ENCODE measurements at regions not wholly inside any gene's neighbourhood (a gene's known extent, or its start where the extent isn't known, plus 50 kb on each side); places are given as distances from the start of the nearest gene placed in this dataset.

DNA sequence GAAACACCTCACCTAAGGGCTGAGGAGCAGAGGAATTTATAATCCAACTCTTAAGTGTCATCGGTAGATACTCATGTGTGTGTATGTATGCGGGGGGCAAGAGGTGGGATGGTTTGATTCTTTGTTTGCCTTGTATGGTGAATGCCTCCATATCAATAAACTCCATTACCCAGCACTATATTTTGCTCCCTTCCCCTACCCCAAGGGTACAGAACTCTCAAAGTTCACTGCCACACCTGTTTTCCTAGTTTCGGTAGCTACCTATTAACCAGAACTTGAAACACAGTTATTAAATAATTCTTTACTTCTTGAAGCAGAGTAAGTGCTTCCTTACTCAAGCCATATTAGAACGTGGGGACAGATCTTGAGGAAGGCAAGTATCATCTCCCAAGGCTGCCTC lies 400.8 kb upstream of the SUCLG2 start:
- DNase-seq (ENCODE audit: low read depth) = no peak
- Histone ChIP-seq H3K27me3 (ENCODE audit: control insufficient read depth, insufficient read depth, low read length) (no peaks in the 10 kb centered on the region), H3K4me3 (ENCODE audit: low read depth, low read length) (no peak overlapping the region), H3K36me3 (ENCODE audit: control insufficient read depth, insufficient read depth, low read length) (no peaks in the 10 kb centered on the region)
- TF ChIP-seq, protein P1, sequence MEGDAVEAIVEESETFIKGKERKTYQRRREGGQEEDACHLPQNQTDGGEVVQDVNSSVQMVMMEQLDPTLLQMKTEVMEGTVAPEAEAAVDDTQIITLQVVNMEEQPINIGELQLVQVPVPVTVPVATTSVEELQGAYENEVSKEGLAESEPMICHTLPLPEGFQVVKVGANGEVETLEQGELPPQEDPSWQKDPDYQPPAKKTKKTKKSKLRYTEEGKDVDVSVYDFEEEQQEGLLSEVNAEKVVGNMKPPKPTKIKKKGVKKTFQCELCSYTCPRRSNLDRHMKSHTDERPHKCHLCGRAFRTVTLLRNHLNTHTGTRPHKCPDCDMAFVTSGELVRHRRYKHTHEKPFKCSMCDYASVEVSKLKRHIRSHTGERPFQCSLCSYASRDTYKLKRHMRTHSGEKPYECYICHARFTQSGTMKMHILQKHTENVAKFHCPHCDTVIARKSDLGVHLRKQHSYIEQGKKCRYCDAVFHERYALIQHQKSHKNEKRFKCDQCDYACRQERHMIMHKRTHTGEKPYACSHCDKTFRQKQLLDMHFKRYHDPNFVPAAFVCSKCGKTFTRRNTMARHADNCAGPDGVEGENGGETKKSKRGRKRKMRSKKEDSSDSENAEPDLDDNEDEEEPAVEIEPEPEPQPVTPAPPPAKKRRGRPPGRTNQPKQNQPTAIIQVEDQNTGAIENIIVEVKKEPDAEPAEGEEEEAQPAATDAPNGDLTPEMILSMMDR (IDR thresholded peaks at IDR 0.05; ENCODE audit: insufficient read depth, low read length, poor library complexity, severe bottlenecking) = no peak

DNA sequence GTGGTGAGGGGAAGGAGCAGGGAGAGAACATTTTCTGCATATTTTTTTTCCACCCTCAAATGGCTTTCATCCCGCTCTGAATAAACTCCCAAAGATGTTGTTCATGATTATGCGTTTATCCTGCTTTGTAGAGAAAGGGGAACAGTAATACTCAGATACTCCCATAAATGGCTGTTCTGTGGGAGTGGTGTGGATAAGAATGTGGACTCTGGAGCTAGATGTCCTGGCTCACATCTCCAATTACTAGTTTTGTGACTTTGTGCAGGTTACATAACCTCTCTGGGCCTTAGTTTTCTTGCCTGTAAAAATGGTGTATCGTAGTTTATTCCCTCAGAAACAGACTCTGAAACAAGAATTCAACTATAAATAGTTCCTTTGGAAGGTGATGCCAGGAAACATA lies 395.4 kb upstream of the SUCLG2 start:
- TF ChIP-seq, protein P1 (IDR thresholded peaks at IDR 0.05; ENCODE audit: insufficient read depth, low read length, poor library complexity, severe bottlenecking) = no peak
- Histone ChIP-seq H3K4me3 (ENCODE audit: low read depth, low read length) (no peak overlapping the region), H3K36me3 (ENCODE audit: control insufficient read depth, insufficient read depth, low read length) (no peaks in the 10 kb centered on the region), H3K27me3 (ENCODE audit: control insufficient read depth, insufficient read depth, low read length) (no peaks in the 10 kb centered on the region)
- DNase-seq (ENCODE audit: low read depth) = no peak

DNA sequence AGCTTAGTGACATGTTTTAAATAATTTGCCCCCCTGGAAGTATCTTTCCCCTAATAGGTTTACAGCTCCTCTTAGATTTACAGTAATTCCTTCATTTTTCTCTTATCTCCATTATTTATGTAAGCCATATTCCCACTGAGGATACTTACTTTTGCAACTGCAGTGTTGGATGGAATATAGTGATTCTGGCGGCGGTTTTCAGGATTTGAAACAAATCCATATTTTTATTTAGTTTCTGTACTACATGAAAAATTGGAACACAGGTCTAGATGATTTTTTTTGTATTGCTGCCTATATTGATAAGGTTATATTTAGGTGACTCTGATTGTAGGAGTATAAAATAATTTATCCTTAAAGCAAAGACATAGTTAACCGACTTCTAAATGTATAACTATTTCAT lies 391.6 kb upstream of the SUCLG2 start:
- DNase-seq (ENCODE audit: low read depth) = no peak
- TF ChIP-seq, protein P1 (IDR thresholded peaks at IDR 0.05; ENCODE audit: insufficient read depth, low read length, poor library complexity, severe bottlenecking) = no peak
- Histone ChIP-seq H3K27me3 (ENCODE audit: control insufficient read depth, insufficient read depth, low read length) (no peaks in the 10 kb centered on the region), H3K36me3 (ENCODE audit: control insufficient read depth, insufficient read depth, low read length) (no peaks in the 10 kb centered on the region), H3K4me3 (ENCODE audit: low read depth, low read length) (no peak overlapping the region)

DNA sequence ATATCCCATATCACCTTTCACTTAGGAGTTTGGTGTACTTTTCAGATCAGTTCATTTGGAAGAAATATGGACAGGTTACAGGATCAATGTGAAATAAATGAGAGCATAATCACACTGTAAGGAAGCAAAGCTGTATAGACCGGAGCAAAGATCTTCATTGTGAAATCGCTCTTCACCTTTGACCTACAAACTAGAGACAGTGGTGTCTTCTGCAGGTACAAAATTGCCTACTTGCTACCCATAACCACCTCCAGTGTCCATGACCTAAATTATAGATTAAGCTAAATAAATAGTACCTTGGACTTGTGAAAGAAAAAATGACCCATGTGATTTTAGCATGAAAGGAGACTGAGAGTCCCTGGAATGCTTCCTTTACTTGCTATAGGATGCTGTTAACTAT lies 379.5 kb upstream of the SUCLG2 start:
- no peaks in the 10 kb centered on the region for H3K27me3 ChIP-seq (ENCODE audit: control insufficient read depth, insufficient read depth, low read length)
- TF ChIP-seq, protein P1 (IDR thresholded peaks at IDR 0.05; ENCODE audit: insufficient read depth, low read length, poor library complexity, severe bottlenecking) = no peak
- no peaks in the 10 kb centered on the region for H3K36me3 ChIP-seq (ENCODE audit: control insufficient read depth, insufficient read depth, low read length)

DNA sequence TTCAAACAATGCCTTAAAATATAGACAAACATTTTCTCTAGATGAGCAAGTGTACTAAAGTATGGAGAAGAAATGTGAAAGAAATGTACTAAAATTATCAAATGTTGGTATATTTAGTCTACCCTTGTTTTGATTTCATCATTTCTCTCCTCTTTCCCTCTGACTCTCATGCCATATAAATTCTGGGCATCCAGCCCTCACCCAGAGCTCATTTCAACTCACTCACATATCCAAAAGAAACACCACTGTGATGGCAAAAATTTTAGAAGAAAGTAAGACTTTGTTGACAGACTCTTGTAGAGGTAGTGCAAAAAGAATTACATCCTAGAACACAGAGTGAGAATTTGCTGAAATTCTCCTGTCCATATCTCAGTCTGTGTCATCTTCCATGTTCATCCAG lies 377.8 kb upstream of the SUCLG2 start:
- no peaks in the 10 kb centered on the region for H3K27me3 ChIP-seq (ENCODE audit: control insufficient read depth, insufficient read depth, low read length)
- H3K36me3 ChIP-seq (ENCODE audit: control insufficient read depth, insufficient read depth, low read length) = no peaks in the 10 kb centered on the region
- no peak overlapping the region for H3K4me3 ChIP-seq (ENCODE audit: low read depth, low read length)
- TF ChIP-seq, protein P1 (IDR thresholded peaks at IDR 0.05; ENCODE audit: insufficient read depth, low read length, poor library complexity, severe bottlenecking) = no peak
- DNase-seq (ENCODE audit: low read depth) = no peak

More for the DNA sequence above, 379.5 kb upstream of the SUCLG2 start:
- DNase-seq (ENCODE audit: low read depth) = no peak
- H3K4me3 ChIP-seq (ENCODE audit: low read depth, low read length) = no peak overlapping the region

DNA sequence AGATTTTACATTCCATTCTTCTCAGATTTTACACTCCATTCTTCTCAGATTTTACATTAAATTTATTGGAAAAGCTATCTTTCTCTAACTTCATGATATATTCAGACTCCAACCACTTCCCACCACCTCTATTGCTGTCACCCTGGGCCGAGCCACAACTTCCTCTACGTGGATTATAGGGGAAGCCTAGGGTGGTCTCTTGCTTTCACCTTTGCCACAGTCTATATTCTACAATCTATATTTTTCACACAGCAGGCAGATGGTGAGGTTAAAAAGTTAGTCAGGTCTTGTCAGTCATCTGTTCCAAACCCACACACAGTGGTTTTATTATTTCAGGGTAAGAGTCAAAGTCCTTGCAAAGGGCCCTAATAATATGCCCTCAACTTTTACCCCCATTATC lies 370.8 kb upstream of the SUCLG2 start:
- TF ChIP-seq, protein P1 (IDR thresholded peaks at IDR 0.05; ENCODE audit: insufficient read depth, low read length, poor library complexity, severe bottlenecking) = no peak
- Histone ChIP-seq H3K27me3 (ENCODE audit: control insufficient read depth, insufficient read depth, low read length) (no peaks in the 10 kb centered on the region), H3K36me3 (ENCODE audit: control insufficient read depth, insufficient read depth, low read length) (no peaks in the 10 kb centered on the region), H3K4me3 (ENCODE audit: low read depth, low read length) (no peak overlapping the region)
- DNase-seq (ENCODE audit: low read depth) = no peak

Data from kidney epithelial cell (primary cell).